GM18511 (cell line): ENCODE measurements at regions not wholly inside any gene's neighbourhood (a gene's known extent, or its start where the extent isn't known, plus 50 kb on each side); places are given as distances from the start of the nearest gene placed in this dataset.
"Not testable (repeated sequence)": the region's sequence is repeated elsewhere in the genome, so short reads cannot be mapped to it uniquely, and the experiment has no call there.

Experiments
- ATAC-seq: cut with Tn5 transposase; IDR thresholded peaks from one replicate; pipeline ENCODE4 v1.9.1; 2021; ENCODE audit warnings: mild to moderate bottlenecking, moderate library complexity; ENCODE audit not compliant: unreplicated experiment

DNA sequence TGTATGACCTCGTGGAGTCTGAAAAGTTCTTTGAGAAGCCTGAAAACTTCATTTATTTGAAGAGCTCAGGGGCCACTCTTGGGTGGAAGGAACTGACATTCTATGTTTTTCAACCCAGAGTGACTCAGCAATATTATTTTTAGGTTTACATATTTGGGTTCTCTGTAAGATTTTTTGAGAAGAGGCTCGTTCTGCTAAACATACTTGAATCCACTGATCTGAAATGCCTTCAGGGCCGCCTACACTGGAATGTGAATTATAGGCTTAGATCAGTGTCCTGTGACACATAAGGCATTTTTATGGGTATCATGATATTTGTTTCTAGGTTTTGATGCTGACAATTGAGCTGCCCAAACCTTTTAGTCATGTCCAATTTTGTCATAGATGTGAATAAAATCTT lies 86.2 kb downstream of the PSAT1 start:
- no peak for ATAC-seq

DNA sequence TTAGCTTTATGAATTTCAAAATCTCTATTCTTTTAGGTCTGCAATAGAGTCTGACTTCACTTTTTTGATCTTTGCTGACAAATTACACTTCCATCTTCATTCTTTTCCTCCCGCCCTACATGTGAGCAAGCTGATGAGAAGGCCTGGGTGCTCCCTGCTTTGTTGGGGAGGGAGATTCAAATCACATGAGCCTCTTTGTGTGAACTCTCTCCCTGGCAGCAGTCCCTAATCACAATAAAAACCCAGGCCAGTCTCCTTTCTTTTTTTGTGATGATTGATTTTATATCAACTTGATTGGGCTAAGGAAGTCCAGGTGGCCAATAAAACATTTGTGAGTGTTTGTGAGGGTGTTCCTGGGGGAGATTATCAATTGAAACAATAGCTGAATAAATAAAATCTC lies 89.4 kb downstream of the PSAT1 start:
- no peak for ATAC-seq

DNA sequence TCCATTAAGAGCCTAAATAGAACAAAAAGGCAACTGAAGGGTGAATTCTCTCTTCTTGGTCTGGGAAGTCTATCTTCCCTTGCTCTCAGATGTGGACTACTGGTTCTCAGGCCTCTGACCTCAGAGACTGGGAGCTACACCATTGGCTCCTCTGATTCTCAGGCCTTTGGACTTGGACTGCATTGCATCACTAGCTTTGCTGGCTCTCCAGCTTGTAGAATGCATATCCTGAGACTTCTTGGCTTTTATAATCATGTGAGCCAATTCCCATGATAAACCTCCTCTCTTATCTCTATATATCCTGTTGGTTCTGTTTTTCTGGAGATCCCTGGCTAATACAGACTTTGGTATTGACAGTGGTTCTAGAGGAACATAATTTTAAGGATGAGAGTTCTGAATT lies 89.8 kb downstream of the PSAT1 start:
- no peak for ATAC-seq

DNA sequence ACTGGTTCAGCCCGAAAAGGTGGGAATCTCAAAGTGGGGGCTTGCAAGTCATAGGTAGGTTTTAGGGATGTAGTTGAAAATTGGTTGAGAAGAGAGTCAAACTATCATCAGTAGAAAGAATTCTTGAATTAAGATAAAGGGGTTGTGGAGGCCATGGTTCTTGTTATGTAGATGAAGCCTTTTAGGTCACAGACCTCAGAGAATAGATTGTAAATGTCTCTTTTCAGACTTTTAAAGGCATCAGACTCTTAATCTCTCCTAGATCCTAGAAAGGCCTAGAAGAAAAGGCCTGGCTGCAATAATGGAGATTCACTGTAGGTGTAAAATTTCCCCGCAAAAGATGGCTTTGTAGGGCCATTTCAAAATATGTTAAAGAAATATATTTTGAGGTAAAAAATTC lies 96.4 kb downstream of the PSAT1 start:
- no peak for ATAC-seq

DNA sequence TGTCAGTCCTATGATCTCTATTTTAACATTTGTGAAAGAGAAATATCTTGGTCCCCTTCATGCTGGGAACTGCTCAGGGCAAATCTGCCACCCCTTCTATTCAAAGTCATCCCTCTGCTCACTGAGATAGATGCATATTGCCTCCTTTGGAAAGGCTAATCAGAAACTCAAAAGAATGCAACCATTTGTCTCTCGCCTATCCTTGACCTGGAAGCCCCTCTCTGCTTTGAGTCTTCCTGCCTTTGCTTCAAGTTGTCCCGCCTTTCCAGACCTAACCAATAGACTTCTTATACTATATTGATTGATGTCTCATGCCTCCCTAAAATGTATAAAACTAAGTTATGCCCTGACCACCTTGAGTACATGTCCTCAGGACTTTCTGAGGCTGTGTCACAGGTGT lies 97.0 kb downstream of the PSAT1 start:
- no peak for ATAC-seq

DNA sequence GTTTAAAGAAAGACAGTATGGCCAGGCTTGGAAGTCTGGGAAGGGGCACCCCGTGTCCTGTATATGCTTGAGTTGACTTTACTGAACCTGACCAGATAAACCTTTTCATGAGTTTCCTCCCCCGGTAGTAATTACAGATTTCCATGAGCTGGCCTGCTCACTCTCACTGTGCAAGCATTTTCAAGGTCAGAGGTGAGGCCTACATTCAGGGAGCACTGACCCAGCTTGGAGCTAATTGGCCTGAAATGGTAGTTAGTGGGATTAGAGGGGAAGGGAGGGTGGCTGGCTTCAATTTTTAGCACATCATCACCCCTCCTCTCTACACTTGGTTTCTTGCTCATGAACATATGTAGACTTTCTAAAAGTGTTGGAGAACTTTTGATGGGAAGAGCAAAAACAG lies 99.2 kb downstream of the PSAT1 start:
- no peak for ATAC-seq

DNA sequence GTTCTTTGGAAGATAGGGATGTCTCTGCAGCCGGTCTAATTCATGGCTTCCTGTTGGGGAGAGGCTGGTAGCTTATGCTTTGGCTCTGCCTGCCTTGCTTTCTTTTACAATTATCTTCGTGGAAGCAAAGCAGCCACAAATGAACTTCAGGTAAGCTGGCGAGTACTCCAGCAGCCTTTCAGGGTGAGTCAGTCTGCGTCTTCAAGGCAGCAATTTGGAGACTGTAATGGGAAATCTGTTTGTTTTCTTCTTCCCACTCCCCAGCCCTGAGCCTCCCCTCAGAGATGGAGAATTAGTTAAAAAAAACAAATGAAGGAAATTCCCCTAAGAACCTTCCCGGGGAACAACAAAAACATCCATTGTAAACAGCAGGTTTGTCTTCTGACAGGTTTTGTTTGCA lies 100.1 kb downstream of the PSAT1 start:
- no peak for ATAC-seq

DNA sequence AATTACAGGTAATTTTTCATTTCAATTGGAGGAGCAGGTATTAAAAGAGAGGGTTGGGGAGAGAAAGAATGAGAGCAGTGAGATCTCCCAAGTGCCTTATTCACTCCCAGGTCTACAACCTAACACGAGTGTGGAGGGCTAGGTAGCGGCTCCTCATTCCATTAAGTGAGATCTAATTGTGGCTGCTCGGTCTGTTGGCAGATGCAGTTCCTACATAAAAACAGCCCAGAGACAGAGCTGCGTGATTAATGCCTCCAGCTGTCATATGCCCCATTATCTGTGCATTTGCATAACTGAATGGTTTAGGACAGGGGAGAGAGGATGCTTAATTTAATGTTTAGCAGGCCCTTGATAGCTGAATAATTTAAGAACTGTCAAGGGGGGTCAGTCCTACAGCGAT lies 100.5 kb downstream of the PSAT1 start:
- ATAC-seq = no peak

DNA sequence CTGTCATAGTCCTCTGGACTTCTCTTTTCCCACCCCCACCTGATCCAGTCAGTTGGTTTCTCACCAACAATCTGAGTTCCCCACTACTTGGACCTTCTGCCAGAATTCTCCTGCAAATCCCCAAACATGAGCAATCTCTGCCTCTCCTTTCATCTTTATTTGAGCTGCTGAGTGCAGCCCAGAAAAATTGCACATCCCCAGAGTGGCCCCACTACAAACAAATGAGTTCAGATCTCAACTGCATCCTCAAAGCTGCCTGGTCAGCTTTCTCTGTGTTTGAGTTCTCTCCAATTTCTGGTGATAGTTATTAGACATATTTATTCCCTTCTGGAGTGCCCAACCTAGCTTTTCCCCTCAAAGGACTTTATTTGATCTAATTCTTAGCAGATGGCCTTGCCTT lies 102.2 kb downstream of the PSAT1 start:
- no peak for ATAC-seq

DNA sequence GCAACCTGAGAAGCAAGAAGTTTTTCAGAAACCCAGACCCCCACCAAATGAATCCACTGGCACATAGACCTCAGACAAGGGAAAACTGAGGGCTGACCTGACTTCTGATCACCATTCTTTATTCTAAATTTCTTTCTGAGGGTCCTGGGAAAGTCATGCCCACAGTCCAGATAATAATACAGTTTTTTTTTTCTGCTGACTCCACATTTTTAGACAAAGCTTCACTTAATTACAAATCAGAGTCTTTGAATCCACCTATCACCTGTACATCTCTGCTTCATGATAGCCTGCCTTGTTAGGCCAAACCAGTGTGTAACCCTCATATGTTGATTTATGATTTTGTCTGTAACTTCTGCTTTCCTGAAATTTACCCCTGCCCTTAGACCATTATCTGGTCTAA lies 103.6 kb downstream of the PSAT1 start:
- ATAC-seq = no peak

DNA sequence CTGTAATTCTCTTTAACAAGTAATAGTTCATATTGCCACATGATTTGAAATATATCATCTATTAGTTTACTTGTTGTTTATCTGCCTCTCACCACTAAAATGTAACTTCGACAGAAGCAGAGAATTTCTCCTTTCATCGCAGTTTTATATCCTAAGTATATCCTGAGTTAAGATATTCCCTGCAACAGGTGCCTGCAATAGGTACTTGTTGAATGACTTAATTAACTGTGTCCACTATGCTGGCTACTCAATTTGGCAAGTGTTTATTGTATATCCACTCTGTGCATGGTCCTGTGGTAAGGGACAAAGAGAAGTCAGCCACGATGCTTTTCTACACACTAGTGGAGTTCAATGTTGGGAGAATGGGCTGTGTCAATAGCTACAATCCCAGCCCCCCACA lies 108.5 kb downstream of the PSAT1 start:
- ATAC-seq = no peak

DNA sequence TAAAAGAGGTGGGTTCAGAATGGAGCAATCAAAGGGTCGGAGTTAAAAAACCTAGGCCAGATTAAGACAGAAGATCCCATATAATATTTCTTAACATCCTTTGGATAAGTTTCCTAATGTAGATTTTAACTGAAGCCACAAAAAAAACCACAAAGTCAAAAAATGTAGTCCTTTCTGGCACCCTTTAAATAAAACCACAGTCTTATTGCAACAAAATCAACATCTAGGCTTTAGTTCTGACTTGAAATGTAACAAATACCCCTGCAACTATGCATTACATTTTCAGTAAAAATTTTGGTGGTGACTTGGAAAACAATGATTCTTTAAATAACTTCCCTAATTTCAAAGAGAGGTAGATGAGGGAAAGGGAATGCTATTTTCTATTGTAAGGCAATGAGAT lies 109.2 kb downstream of the PSAT1 start:
- no peak for ATAC-seq

DNA sequence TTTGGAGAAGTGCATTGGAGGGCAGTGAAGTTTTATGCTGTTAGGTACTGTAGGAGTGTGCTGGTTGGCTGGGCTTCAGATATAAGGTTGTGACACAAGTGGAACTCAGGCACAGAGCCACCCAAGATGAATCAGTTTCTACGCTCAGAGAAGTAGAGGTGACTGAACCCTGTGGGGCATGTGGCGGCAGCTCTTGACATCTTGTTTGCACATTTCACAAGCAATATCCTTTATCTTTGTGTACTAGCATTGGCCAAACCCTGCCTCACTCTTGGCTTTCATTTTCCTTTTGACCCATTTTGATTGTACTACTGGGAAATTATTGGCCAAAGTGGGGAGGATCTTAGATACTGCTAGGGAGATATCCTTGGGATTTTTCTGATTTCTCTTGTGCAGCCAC lies 110.0 kb downstream of the PSAT1 start:
- no peak for ATAC-seq

DNA sequence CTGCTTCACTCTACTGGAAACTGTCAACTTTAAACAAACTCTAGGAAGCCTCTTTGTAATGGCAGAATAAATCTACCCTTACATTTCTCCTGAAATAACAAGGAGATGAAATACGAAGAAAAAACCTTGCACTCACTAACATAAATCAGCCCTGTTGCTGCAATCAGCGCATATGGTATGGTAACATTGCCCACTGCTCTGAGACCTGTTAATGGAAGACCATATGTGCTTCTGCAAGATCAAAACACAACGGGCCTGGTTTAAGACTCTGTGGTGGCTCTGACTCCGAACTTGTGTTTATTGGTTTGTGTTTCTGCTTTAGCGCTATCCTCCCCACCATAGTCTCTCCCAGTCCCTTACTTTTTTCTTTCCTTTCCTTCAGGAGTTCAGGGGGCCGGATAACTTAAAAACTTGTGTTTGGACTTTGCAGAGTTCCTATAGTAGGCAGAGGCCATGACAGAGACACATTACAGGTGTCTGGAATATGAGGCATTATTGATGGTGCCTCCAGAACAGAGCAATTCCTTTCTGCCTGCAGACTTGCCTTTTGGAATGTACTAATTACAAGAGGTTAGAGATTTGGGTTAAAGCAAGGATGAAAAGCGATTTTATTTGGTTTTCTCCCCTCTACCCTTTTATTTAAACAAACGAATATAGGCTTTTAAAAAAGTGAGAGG lies 110.8 kb downstream of the PSAT1 start:
- no peak for ATAC-seq

DNA sequence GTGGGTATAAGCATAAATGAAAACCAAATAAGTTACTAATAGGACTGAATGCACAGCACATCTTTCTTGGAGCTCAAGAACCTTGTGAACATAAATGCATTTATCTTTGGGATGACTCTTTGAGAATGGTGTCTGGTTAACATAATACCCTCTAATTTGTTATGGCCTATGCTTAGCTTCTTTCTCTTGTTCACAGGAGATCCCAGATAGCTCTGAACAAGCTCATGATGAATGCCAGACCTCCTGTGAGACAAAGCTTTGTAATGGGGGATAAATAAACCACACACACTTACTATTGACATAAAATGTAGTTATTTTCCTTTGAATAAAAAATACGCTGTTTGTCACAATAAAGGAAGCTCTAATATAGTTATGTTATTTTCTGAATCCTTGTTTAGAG lies 111.5 kb downstream of the PSAT1 start:
- no peak for ATAC-seq

DNA sequence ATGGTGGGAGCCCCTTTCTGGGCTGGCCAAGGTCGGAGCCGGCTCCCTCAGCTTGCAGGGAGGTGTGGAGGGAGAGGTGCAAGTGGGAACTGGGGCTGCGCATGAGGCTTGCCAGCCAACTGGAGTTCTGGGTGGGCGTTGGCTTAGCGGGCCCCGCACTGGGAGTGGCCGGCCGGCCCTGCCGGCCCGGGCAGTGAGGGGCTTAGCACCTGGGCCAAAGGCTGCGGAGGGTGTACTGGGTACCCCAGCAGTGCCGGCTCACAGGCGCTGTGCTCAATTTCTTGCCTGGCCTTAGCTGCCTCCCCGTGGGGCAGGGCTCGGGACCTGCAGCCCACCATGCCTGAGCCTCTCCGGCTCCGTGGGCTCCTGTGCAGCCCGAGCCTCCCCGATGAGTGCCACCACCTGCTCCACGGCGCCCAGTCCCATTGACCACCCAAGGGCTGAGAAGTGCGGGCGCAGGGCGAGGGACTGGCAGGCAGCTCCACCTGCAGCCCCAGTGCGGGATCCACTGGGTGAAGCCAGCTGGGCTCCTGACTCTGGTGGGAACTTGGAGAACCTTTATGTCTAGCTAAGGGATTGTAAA lies 113.1 kb downstream of the PSAT1 start:
- not testable (repeated sequence) for ATAC-seq

DNA sequence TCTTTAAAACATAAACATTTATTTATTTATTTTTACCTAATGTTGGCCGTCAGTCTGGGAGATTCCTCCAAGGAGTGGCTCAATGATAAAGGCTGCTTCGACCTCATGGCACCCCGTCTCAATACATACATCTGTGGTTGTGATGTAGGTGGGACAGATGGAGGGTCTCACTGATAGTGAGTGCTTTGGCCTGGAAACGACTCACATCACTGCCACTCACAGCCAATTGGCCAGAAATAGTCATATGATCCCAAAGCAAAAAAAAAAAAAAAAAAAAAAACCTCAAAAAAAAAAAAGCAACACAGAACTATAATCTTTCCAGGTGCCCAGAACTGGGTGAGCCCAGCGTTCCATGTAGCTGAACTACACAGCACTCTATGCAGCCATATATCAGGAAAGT lies 125.4 kb downstream of the PSAT1 start:
- ATAC-seq = no peak

DNA sequence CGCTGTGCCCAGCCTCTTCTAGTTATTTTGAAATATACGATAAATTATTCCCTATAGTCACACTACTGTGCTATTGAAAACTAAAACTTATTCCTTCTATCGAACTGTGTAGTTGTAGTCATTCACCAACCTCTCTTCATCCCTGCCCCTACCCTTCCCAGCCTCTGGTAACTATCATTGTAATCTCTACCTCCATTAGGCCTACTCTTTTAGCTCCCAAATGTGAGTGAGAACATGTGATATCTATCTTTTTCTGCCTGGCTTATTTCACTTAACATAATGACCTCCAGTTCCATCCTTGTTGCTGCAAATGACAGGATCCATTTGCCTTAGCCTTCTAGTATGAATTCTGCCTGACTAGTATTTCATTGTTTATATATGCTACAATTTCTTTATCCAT lies 127.4 kb downstream of the PSAT1 start:
- ATAC-seq = no peak

DNA sequence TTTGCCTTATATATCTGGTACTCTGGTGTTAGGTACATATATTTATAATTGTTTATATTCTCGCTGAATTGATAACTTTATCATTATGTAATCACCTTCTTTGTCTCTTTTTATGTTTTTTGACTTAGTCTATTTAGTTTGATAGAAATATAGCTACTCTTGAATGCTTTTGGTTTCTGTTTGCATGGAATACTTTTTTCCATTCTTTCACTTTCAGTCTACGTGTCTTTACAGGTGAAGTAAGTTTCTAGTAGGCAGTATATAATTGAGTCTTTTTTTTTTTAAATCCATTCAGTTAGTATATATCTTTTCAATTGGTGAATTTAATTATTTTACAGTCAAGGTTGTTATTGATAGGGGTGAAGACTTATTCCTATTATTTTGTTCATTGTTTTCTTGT lies 131.7 kb downstream of the PSAT1 start:
- ATAC-seq = no peak

DNA sequence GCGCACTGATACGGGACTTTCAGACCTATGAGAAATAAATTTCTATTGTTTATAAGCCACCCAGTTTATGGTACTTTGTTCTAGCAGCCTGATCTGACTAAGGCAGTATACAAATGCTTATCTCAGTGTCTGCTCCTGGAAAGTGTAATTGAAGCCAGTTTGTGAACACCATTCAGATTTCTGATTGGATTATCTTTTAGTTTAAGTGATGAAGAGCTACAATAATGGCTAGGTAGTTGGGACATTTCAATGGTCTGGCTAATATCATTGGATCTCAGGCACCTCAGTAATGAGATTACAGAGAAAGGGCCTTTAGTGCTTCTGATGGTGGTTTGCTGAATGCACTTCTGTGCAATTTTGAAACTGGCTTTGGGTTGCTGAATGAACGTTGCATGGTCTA lies 133.5 kb downstream of the PSAT1 start:
- ATAC-seq = no peak

DNA sequence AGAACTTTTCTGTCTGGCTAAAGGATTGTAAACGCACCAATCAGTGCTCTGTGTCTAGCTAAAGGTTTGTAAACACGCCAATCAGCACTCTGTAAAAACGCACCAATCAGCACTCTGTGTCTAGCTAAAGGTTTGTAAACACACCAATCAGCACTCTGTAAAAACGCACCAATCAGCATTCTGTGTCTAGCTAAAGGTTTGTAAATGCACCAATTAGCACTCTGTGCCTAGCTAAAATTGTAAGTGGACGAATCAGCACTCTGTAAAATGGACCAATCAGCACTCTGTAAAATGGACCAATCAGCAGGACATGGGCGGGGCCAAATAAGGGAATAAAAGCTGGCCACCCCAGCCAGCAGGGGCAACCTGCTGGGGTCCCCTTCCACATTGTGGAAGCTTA lies 134.1 kb downstream of the PSAT1 start:
- not testable (repeated sequence) for ATAC-seq

DNA sequence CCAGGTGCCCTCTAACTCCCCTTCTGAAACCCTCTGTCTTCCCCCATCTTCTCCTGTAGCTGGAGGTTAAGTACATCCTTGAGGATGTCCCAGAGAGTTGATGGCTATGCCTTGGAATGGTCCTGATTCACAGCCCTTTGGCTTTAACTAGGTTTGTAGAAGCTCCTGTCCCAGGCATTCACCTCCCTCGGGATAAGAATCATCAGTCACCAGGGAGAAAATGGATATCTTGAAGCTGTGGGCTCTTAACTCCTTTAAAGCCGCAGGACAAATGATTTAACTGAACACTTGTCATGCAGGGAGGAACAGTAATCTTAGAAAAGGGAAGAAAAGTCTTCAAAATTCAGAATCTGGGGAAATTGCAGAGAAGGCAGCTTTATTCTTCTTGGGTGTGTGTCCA lies 139.9 kb downstream of the PSAT1 start:
- no peak for ATAC-seq

DNA sequence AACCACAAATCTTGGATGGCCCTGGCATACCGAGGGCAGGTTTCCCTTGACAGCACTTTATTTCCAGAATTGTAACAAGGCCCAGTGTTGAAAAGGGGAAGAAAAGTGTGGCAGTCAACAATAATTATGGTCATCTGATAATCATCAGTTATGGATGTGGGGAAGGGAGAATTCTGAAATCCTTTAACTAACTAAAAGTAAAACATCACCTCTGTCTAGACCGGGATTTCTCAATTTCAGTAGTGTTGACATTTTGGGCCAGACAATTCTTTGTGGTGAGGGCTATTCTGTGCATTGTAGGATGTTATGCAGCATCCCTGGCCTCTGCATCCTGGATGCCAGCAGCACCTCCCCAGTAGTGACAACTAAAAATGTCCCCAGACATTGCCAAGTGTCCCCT lies 140.4 kb downstream of the PSAT1 start:
- ATAC-seq = no peak
